Lower lobe of right lung (tissue), 2 donors: ENCODE measurements at regions not wholly inside any gene's neighbourhood (a gene's known extent, or its start where the extent isn't known, plus 50 kb on each side); places are given as distances from the start of the nearest gene placed in this dataset.
"Not testable (repeated sequence)": the region's sequence is repeated elsewhere in the genome, so short reads cannot be mapped to it uniquely, and the experiment has no call there.

Experiments
- ATAC-seq, 2 donors: fragments of 200-7000 bp; cut with Tn5 transposase; one replicate each; pipeline ENCODE4 v1.9.1; 2020 to 2022; ENCODE audit warnings: mild to moderate bottlenecking in 2 of 2, moderate library complexity in 2 of 2
- DNase-seq: peaks from one replicate; pipeline ENCODE4 v3.0.0-alpha.2; 2020
- H3K27ac ChIP-seq: fragments of 200-600 bp; one replicate; pipeline ENCODE4 v1.8.0; 2022
- H3K27me3 ChIP-seq: fragments of 200-600 bp; one replicate; pipeline ENCODE4 v1.8.0; 2022; ENCODE audit warnings: low read depth
- H3K36me3 ChIP-seq: fragments of 200-600 bp; one replicate; pipeline ENCODE4 v1.8.0; 2022; ENCODE audit warnings: mild to moderate bottlenecking
- H3K4me1 ChIP-seq: fragments of 200-600 bp; one replicate; pipeline ENCODE4 v1.8.0; 2022
- H3K4me3 ChIP-seq: fragments of 200-600 bp; one replicate; pipeline ENCODE4 v1.8.0; 2022; ENCODE audit warnings: mild to moderate bottlenecking
- H3K9me3 ChIP-seq: fragments of 200-600 bp; one replicate; pipeline ENCODE4 v1.8.0; 2022
- intact Hi-C: fragments of 100-400 bp; cut with DNase I; formaldehyde crosslinking; loops from one replicate; pipeline ENCODE4 v1.11.0; 2022
- TF ChIP-seq, protein P1 (sequence below): fragments of 200-600 bp; IDR thresholded peaks from one replicate; pipeline ENCODE4 v1.8.0; 2022; ENCODE audit warnings: antibody characterized with exemption, mild to moderate bottlenecking
- donor health status: DM: no; HTN: yes; CAD: no; lungs with severe emphysema.

DNA sequence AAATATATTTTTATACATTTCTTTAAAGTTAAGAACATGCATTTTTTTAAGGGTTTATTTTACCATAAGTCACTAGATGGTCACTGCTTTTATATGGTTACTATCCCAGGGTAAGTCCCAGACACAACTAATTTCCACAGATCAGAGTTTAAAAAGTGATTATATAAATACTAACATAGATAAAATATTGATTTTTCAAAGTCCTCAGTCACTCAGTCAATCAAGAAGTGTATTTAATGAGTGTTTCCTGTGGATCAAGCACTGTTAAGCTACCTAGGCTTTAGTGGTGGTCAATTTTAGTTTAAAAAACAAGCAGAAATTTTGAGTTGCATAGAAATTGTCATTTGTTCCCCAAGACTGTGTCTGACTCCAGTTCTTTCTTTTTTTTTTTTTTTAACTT is 399.5 kb upstream of the SYNCRIP start:
- Histone ChIP-seq H3K4me3 (no peak overlapping the region), H3K27me3 (no peaks in the 10 kb centered on the region), H3K4me1 (no peaks in the 10 kb centered on the region), H3K36me3 (no peaks in the 10 kb centered on the region), H3K27ac (no peak overlapping the region), H3K9me3 (no peaks in the 10 kb centered on the region)
- intact Hi-C loops = no loop called here
- TF ChIP-seq, protein P1, sequence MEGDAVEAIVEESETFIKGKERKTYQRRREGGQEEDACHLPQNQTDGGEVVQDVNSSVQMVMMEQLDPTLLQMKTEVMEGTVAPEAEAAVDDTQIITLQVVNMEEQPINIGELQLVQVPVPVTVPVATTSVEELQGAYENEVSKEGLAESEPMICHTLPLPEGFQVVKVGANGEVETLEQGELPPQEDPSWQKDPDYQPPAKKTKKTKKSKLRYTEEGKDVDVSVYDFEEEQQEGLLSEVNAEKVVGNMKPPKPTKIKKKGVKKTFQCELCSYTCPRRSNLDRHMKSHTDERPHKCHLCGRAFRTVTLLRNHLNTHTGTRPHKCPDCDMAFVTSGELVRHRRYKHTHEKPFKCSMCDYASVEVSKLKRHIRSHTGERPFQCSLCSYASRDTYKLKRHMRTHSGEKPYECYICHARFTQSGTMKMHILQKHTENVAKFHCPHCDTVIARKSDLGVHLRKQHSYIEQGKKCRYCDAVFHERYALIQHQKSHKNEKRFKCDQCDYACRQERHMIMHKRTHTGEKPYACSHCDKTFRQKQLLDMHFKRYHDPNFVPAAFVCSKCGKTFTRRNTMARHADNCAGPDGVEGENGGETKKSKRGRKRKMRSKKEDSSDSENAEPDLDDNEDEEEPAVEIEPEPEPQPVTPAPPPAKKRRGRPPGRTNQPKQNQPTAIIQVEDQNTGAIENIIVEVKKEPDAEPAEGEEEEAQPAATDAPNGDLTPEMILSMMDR = no peak
- ATAC-seq = no peak
- no peak for DNase-seq

DNA sequence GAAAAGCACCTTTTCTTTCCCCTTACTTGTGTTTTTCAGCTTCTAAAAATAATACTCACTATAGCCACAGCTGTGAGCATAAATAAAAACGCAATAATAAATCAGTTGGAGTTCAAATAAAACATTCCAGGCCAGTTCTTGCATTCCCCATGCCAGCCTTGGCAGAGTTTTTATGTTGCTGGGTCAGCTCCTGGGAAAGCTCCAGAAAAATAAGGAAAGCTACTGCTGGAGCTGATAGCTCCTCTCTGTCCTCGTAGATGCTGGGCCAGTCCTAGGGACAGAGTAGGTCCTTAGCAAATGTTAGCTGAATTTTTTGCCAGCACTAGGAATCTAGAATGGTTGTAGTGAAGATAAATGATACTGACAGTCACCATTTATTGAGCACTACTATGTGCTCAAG is 389.0 kb upstream of the SYNCRIP start:
- ATAC-seq (no peak), DNase-seq (no peak)
- Histone ChIP-seq H3K4me1 (no peaks in the 10 kb centered on the region), H3K27ac (no peak overlapping the region), H3K4me3 (no peak overlapping the region), H3K36me3 (no peaks in the 10 kb centered on the region), H3K9me3 (no peaks in the 10 kb centered on the region), H3K27me3 (no peaks in the 10 kb centered on the region)
- TF ChIP-seq, protein P1 = no peak
- intact Hi-C loops = no loop called here

DNA sequence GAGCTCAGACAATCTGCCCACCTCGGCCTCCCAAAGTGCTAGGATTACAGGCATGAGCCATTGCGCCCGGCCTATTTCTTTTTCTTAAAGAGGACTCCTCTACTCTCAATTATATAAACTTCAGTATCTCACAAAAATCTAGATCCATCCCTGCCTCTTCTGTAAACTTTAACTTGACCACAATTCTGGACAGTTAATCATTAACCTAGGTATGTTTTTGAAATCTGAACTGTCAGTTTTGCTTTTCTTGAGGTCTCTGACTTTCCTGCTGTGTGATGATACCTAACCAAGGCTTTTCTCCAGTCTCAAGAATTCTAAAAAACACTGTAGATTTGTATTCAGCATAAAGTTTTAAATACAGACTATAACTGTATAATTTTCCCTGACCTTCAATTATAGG is 388.2 kb upstream of the SYNCRIP start:
- DNase-seq = no peak
- H3K9me3 ChIP-seq = no peaks in the 10 kb centered on the region
- TF ChIP-seq, protein P1 = no peak
- no peaks in the 10 kb centered on the region for H3K36me3 ChIP-seq
- intact Hi-C loops = no loop called here
- H3K4me3 ChIP-seq = no peak overlapping the region
- H3K27ac ChIP-seq = no peak overlapping the region
- H3K4me1 ChIP-seq = no peaks in the 10 kb centered on the region
- H3K27me3 ChIP-seq = no peaks in the 10 kb centered on the region
- ATAC-seq = no peak

DNA sequence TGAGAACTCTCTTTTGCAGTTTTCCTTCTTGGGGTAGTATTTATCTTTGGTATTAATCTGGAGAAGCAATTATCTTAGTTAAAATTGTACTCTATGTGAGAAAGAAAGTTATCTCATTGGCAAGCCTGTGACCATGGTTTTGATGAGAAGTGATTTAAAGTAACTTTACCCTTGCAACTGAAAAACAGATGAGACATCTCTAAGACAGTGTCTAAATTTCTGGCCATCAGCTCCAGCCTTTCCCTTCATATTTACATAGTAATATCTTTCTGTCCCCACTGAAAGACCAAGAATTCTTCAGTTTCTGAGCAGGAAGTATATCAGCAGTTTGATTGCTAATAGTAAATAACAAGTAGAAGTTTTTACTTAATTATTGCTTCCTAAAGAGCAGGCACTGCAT is 386.1 kb upstream of the SYNCRIP start:
- Histone ChIP-seq H3K4me3 (no peak overlapping the region), H3K27ac (no peak overlapping the region), H3K36me3 (no peaks in the 10 kb centered on the region), H3K4me1 (no peaks in the 10 kb centered on the region), H3K27me3 (no peaks in the 10 kb centered on the region), H3K9me3 (no peaks in the 10 kb centered on the region)
- intact Hi-C loops = no loop called here
- ATAC-seq (no peak), DNase-seq (no peak)
- TF ChIP-seq, protein P1 = no peak

DNA sequence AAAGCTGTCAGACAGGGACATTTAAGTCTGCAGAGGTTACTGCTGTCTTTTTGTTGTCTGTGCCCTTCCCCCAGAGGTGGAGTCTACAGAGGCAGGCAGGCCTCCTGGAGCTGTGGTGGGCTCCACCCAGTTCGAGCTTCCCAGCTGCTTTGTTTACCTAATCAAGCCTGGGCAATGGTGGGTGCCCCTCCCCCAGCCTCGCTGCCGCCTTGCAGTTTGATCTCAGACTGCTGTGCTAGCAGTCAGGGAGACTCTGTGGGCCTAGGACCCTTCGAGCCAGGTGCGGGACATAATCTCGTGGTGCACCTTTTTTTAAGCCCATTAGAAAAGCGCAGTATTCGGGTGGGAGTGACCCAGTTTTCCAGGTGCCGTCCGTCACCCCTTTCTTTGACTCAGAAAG is 384.2 kb upstream of the SYNCRIP start:
- ATAC-seq, H3K9me3 ChIP-seq, DNase-seq, H3K36me3 ChIP-seq, intact Hi-C loops, H3K4me1 ChIP-seq, H3K4me3 ChIP-seq, H3K27me3 ChIP-seq, H3K27ac ChIP-seq: not testable (repeated sequence)

DNA sequence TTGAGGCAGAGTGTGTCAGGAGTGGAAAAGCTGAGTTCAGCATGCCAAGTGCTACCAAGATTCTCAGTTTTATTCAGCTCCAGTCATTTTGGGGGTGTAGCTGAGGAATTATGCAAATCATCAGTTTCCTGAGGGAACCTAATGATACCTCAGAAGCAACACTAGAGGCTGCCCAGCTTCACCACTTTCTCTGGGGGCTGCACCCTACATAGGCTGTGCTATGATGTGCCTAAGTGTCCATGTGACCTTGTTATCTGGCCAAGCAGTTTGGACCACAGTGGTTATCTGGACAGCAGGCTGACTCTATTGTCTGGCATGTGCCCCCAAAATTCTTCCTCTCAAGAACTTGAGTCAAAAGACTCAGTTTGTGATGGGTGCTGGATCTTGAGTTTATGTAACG is 374.6 kb upstream of the SYNCRIP start:
- no peak for ATAC-seq
- H3K36me3 ChIP-seq = no peaks in the 10 kb centered on the region
- no peaks in the 10 kb centered on the region for H3K4me1 ChIP-seq
- no peak for DNase-seq
- H3K4me3 ChIP-seq = no peak overlapping the region
- no peaks in the 10 kb centered on the region for H3K9me3 ChIP-seq
- no peak overlapping the region for H3K27ac ChIP-seq
- intact Hi-C loops = no loop called here
- TF ChIP-seq, protein P1 = no peak
- H3K27me3 ChIP-seq = no peaks in the 10 kb centered on the region
